Endothelial cell of umbilical vein (primary cell): ENCODE measurements at regions not wholly inside any gene's neighbourhood (a gene's known extent, or its start where the extent isn't known, plus 50 kb on each side); places are given as distances from the start of the nearest gene placed in this dataset.

Experiments
- BruUV-seq: library from RNA; stranded (reverse); fragments of 400-500 nt; replicated peaks from 2 replicates; lab custom pipeline; 2021; lab: Mats Ljungman, UMichigan
- CTCF ChIA-PET: fragments of 300-600, 350-600 bp; sonication (Branson Sonifier 250); formaldehyde crosslinking; loops from one replicate; lab custom pipeline; 2021; ENCODE audit warnings: antibody characterized with exemption, inconsistent platforms; lab: Charles Lee
- POLR2A ChIA-PET: fragments of 300-600, 350-600 bp; sonication (Branson Sonifier 250); formaldehyde crosslinking; loops from one replicate; lab custom pipeline; 2021; ENCODE audit warnings: antibody characterized with exemption, inconsistent platforms; lab: Charles Lee
- DNase-seq: peaks from one replicate; pipeline ENCODE4 v3.0.0-alpha.2; 2011; ENCODE audit warnings: low read depth, low spot score
- FAIRE-seq: peaks from 2 replicates; lab custom pipeline; 2011; peaks lifted over from hg19 to GRCh38; lab: Jason Lieb, UNC
- H2AFZ ChIP-seq: 2 replicates; pipeline ENCODE4 v1.6.0; 2012; ENCODE audit warnings: low read depth, low read length, control low read depth, inconsistent platforms
- H3K27ac ChIP-seq: 2 replicates; pipeline ENCODE4 v1.5.1; 2011; ENCODE audit warnings: low read depth, mild to moderate bottlenecking, control low read depth, low read length, moderate library complexity; ENCODE audit not compliant: insufficient read depth
- H3K27me3 ChIP-seq, 2 experiments: 2 replicates each; pipeline versions ENCODE4 v1.6.0 to v1.6.1; 2011; ENCODE audit warnings: low read length in 2 of 2, mixed read lengths in 1 of 2; ENCODE audit not compliant: control insufficient read depth in 2 of 2, insufficient read depth in 2 of 2
- H3K36me3 ChIP-seq, 2 experiments: 2 replicates in 1 of 2; 3 replicates in 1 of 2; pipeline ENCODE4 v1.5.1; 2011; ENCODE audit warnings: low read length in 2 of 2, mild to moderate bottlenecking in 1 of 2, moderate library complexity in 1 of 2; ENCODE audit not compliant: control insufficient read depth in 2 of 2, insufficient read depth in 2 of 2; ENCODE audit errors: extremely low read depth in 1 of 2
- H3K4me1 ChIP-seq: 3 replicates; pipeline ENCODE4 v1.5.1; 2011; ENCODE audit warnings: mild to moderate bottlenecking, low read length; ENCODE audit not compliant: control insufficient read depth, insufficient read depth; ENCODE audit errors: extremely low read depth
- H3K4me2 ChIP-seq: 2 replicates; pipeline ENCODE4 v1.6.1; 2011; ENCODE audit warnings: low read length, control low read depth, mixed read lengths; ENCODE audit not compliant: insufficient read depth
- H3K4me3 ChIP-seq, 3 experiments: fragments of 200-600 bp in 1 of 3; sonication (generic), shearing (Covaris generic) in 1 of 3; replicated peaks in 1 of 3; 2 replicates each; pipeline ENCODE4 v1.5.1; 2011 to 2016; ENCODE audit warnings: control low read depth in 3 of 3, low read length in 3 of 3, mild to moderate bottlenecking in 2 of 3, inconsistent platforms in 1 of 3, low read depth in 1 of 3, moderate library complexity in 1 of 3; ENCODE audit not compliant: insufficient read depth in 1 of 3
- H3K79me2 ChIP-seq: 2 replicates; pipeline ENCODE4 v1.6.0; 2012; ENCODE audit warnings: low read length, inconsistent platforms; ENCODE audit not compliant: control insufficient read depth, insufficient read depth
- H3K9ac ChIP-seq: replicated peaks from 2 replicates; pipeline ENCODE3; 2011; ENCODE audit warnings: low read length, control low read depth; ENCODE audit not compliant: insufficient read depth; ENCODE audit errors: extremely low read depth
- H3K9me1 ChIP-seq: replicated peaks from 3 replicates; pipeline ENCODE4 v1.6.0; 2011; ENCODE audit warnings: mild to moderate bottlenecking, low read length; ENCODE audit not compliant: control insufficient read depth, insufficient read depth; ENCODE audit errors: extremely low read depth
- H3K9me3 ChIP-seq: replicated peaks from 2 replicates; pipeline ENCODE4 v1.5.1; 2012; ENCODE audit warnings: low read length, inconsistent platforms; ENCODE audit not compliant: control insufficient read depth, insufficient read depth
- H4K20me1 ChIP-seq: replicated peaks from 2 replicates; pipeline ENCODE3; 2011; ENCODE audit warnings: mild to moderate bottlenecking, low read length; ENCODE audit not compliant: control insufficient read depth, insufficient read depth; ENCODE audit errors: extremely low read depth
- EZH2 ChIP-seq: IDR thresholded peaks from 2 replicates; pipeline ENCODE4 v1.6.1; 2012; ENCODE audit warnings: borderline replicate concordance, low read depth, mild to moderate bottlenecking, moderate library complexity, low read length, inconsistent platforms; ENCODE audit not compliant: severe bottlenecking
- FOS ChIP-seq: IDR thresholded peaks from 2 replicates; pipeline ENCODE4 v1.6.1; 2011; ENCODE audit warnings: mild to moderate bottlenecking, low read length, moderate library complexity, borderline replicate concordance; ENCODE audit not compliant: insufficient read depth
- GATA2 ChIP-seq: IDR thresholded peaks from 2 replicates; pipeline ENCODE4 v1.7.0; 2011; ENCODE audit warnings: low read depth, mild to moderate bottlenecking, moderate library complexity, mixed read lengths, low read length; ENCODE audit not compliant: insufficient read length, insufficient read depth
- JUN ChIP-seq: IDR thresholded peaks from 2 replicates; pipeline ENCODE4 v1.6.1; 2011; ENCODE audit warnings: borderline replicate concordance, low read depth; ENCODE audit not compliant: insufficient read length, insufficient read depth
- MYC ChIP-seq: IDR thresholded peaks from one replicate; pipeline ENCODE4 v1.6.1; 2011; ENCODE audit warnings: mild to moderate bottlenecking, low read depth, low read length
- POLR2A ChIP-seq: IDR thresholded peaks from 2 replicates; pipeline ENCODE4 v1.6.1; 2012; ENCODE audit warnings: low read depth, mild to moderate bottlenecking, control low read depth, low read length
- POLR2AphosphoS5 ChIP-seq: IDR thresholded peaks from 2 replicates; pipeline ENCODE4 v1.6.1; 2012; ENCODE audit warnings: low read depth, mild to moderate bottlenecking, control low read depth, low read length, moderate library complexity; ENCODE audit not compliant: insufficient read depth
- dilution Hi-C: fragments of 300-500 bp; cut with MboI; formaldehyde crosslinking; loops from one replicate; pipeline ENCODE4 v1.15.0; 2019; ENCODE audit warnings: low sequenced_read_pairs; ENCODE audit not compliant: extremely low pct_ligation_motif_present
- intact Hi-C: fragments of 100-400 bp; cut with micrococcal nuclease; formaldehyde crosslinking; loops from one replicate; pipeline ENCODE4 v1.10.0; 2022
- TF ChIP-seq, protein P1 (sequence below), 2 donors: IDR thresholded peaks; 1 replicate in 1 of 2; 2 replicates in 1 of 2; pipeline ENCODE4 v1.5.1; 2011; ENCODE audit warnings: low read length in 2 of 2, mild to moderate bottlenecking in 2 of 2, moderate library complexity in 2 of 2, control low read depth in 1 of 2, inconsistent platforms in 1 of 2, low read depth in 1 of 2; ENCODE audit not compliant: insufficient read depth in 1 of 2; ENCODE audit errors: extremely low read depth in 1 of 2
- TF ChIP-seq, protein P2 (sequence below): IDR thresholded peaks from 2 replicates; pipeline ENCODE4 v1.6.1; 2011; ENCODE audit not compliant: insufficient read depth, insufficient read length

DNA sequence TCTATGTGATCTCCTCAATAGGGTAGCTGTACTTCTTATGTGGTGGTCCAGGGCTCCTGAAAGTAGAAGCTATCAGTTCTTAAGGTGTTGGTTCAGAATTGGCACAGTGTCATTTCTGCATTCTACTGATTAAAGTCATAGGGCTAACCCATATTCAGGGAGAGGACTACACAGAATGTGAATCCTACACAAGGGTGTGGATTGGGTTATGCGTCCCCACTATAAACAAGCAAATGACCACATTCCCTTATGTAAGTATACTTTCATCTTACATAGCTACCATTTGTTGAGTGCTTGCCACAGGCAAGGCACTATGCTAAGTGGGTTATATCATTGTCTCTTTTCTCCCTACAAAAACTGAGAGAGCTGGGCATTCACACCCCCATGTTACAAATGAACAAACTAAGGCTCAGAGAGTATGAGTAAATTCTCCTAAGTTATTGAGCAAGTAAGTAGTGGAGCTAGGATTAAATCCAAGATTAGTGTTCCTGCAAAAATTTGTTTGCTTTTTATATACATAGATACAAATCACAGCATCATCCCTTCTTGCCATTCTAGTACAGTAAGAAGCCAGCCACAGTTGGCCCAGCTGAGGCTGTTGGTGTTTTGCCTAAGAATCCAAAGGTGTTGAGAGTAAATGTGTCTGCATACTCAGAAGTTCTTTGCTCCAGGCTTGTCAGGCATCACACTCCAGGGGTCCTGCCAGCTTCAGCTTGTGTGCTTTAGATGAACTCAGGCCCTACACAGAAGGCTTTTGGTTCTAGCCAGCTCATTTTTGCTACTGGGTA is 157.8 kb downstream of the KIF18A start:
- Histone ChIP-seq H3K4me1 (no peaks in the 10 kb centered on the region), H3K79me2 (no peaks in the 10 kb centered on the region), H3K9ac (no peak overlapping the region), H3K4me2 (no peak overlapping the region), H2AFZ (no peak overlapping the region), H3K9me3 (no peaks in the 10 kb centered on the region), H3K27me3 (peaks cover 5 to 12% of the 10 kb centered on the region in 2 experiments), H3K36me3 (no peaks in the 10 kb centered on the region), H3K4me3 (no peak overlapping the region), H3K9me1 (no peaks in the 10 kb centered on the region), H3K27ac (no peak overlapping the region), H4K20me1 (no peaks in the 10 kb centered on the region)
- dilution Hi-C loops (no loop called here), intact Hi-C loops (no loop called here)
- TF ChIP-seq FOS (no peak), EZH2 (no peak), POLR2A (no peak), JUN (no peak), GATA2 (no peak), MYC (no peak), POLR2AphosphoS5 (no peak)
- TF ChIP-seq, protein P1, sequence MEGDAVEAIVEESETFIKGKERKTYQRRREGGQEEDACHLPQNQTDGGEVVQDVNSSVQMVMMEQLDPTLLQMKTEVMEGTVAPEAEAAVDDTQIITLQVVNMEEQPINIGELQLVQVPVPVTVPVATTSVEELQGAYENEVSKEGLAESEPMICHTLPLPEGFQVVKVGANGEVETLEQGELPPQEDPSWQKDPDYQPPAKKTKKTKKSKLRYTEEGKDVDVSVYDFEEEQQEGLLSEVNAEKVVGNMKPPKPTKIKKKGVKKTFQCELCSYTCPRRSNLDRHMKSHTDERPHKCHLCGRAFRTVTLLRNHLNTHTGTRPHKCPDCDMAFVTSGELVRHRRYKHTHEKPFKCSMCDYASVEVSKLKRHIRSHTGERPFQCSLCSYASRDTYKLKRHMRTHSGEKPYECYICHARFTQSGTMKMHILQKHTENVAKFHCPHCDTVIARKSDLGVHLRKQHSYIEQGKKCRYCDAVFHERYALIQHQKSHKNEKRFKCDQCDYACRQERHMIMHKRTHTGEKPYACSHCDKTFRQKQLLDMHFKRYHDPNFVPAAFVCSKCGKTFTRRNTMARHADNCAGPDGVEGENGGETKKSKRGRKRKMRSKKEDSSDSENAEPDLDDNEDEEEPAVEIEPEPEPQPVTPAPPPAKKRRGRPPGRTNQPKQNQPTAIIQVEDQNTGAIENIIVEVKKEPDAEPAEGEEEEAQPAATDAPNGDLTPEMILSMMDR (IDR thresholded peaks at IDR 0.05; ENCODE audit: extremely low read depth in 1 of 2, insufficient read depth in 1 of 2, low read depth in 1 of 2, low read length in 2 of 2): no peak
- TF ChIP-seq, protein P2, sequence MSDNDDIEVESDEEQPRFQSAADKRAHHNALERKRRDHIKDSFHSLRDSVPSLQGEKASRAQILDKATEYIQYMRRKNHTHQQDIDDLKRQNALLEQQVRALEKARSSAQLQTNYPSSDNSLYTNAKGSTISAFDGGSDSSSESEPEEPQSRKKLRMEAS: no peak
- ChIA-PET CTCF (interaction anchor here (0.7 to 1.2 kb wide), 2 partner anchors 12 to 251 kb away, joined by 3 read pairs; no protein-coding TSS in a partner anchor), POLR2A (no interaction called here)
- FAIRE-seq: no peak
- BruUV-seq: no TSS peak
- no peak for DNase-seq
